ENCODE measurements at regions not wholly inside any gene's neighbourhood (a gene's known extent, or its start where the extent isn't known, plus 50 kb on each side); places are given as distances from the start of the nearest gene placed in this dataset.
A peak's percentile ranks its signal among the peaks of the same experiment; 100 is the strongest.

- no peaks in the 10 kb centered on the region for H3K9me3 ChIP-seq
- H3K27me3 ChIP-seq = no peaks in the 10 kb centered on the region
- peak overlapping the region in 1 of 2 donors; percentile 17 for H3K4me3 ChIP-seq
- no peak for DNase-seq (ENCODE audit: extremely low spot score in 2 of 2)
- intact Hi-C loops (cut with DNase I) = loop anchor here (2.0 kb wide), 1 partner anchor 326 kb away; no protein-coding TSS in a partner anchor
- TF ChIP-seq CTCF (IDR thresholded peaks at IDR 0.05) (peak; percentile 47 to 73 (median 67)), POLR2AphosphoS5 (IDR thresholded peaks at IDR 0.05; ENCODE audit: insufficient read depth in 1 of 2, low read depth in 1 of 2) (no peak)
- no peak overlapping the region for H3K27ac ChIP-seq
- H3K4me1 ChIP-seq = no peaks in the 10 kb centered on the region
- H3K36me3 ChIP-seq = no peaks in the 10 kb centered on the region
Measured at GRCh38 chr9:87336914-87337333, 160.7 kb upstream of the DAPK1 start.

GRCh38 chr9:87337335-87338087 lies 160.2 kb upstream of the DAPK1 start:
- Histone ChIP-seq H3K4me1 (no peaks in the 10 kb centered on the region), H3K36me3 (no peaks in the 10 kb centered on the region), H3K27ac (no peak overlapping the region), H3K4me3 (peak overlapping the region in 1 of 2 donors; percentile 17), H3K9me3 (no peaks in the 10 kb centered on the region), H3K27me3 (no peaks in the 10 kb centered on the region)
- DNase-seq (ENCODE audit: extremely low spot score in 2 of 2) = no peak
- intact Hi-C loops (cut with DNase I) = loop anchor here (2.0 kb wide), 1 partner anchor 325 kb away; no protein-coding TSS in a partner anchor
- no peak for TF ChIP-seq CTCF (IDR thresholded peaks at IDR 0.05)
- TF ChIP-seq POLR2A (IDR thresholded peaks at IDR 0.05) = no peak
- TF ChIP-seq POLR2AphosphoS5 (IDR thresholded peaks at IDR 0.05; ENCODE audit: insufficient read depth in 1 of 2, low read depth in 1 of 2) = no peak

GRCh38 chr9:87338088-87338989 lies 159.3 kb upstream of the DAPK1 start:
- Histone ChIP-seq H3K9me3 (no peaks in the 10 kb centered on the region), H3K4me1 (no peaks in the 10 kb centered on the region), H3K27me3 (no peaks in the 10 kb centered on the region), H3K27ac (no peak overlapping the region), H3K4me3 (no peak overlapping the region), H3K36me3 (no peaks in the 10 kb centered on the region)
- TF ChIP-seq POLR2A (IDR thresholded peaks at IDR 0.05) (no peak), CTCF (IDR thresholded peaks at IDR 0.05) (no peak), POLR2AphosphoS5 (IDR thresholded peaks at IDR 0.05; ENCODE audit: insufficient read depth in 1 of 2, low read depth in 1 of 2) (no peak)
- intact Hi-C loops (cut with DNase I) = no loop called here
- no peak for DNase-seq (ENCODE audit: extremely low spot score in 2 of 2)

DNA sequence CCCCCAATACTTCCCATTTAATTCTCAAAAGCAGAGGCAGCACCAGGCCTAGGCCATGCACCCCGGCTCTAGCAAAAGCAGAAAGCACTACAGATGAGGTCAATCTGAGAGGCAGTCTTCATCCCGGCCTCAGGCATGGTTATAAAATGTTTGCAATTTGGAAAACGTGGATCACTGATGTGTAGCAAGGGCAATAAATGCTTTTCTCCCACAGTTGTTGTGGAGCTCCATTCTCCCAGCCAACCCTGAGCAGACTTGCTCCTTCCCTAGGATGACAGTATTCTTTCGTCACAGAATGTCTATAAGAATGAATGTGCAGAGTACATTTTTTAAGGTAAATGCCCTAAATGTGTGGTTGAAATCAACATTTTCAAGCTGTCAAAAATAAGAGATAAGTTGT lies 157.3 kb upstream of the DAPK1 start:
- H3K27me3 ChIP-seq = no peaks in the 10 kb centered on the region
- no peak overlapping the region for H3K4me3 ChIP-seq
- intact Hi-C loops (cut with DNase I) = no loop called here
- H3K27ac ChIP-seq = no peak overlapping the region
- H3K9me3 ChIP-seq = no peaks in the 10 kb centered on the region
- H3K36me3 ChIP-seq = no peaks in the 10 kb centered on the region
- H3K4me1 ChIP-seq = no peaks in the 10 kb centered on the region
- TF ChIP-seq POLR2AphosphoS5 (IDR thresholded peaks at IDR 0.05; ENCODE audit: insufficient read depth in 1 of 2, low read depth in 1 of 2) (no peak), CTCF (IDR thresholded peaks at IDR 0.05) (no peak), POLR2A (IDR thresholded peaks at IDR 0.05) (no peak)
- no peak for DNase-seq (ENCODE audit: extremely low spot score in 2 of 2)

Measured in vagina (tissue), 2 donors.